ENCODE measurements at regions not wholly inside any gene's neighbourhood (a gene's known extent, or its start where the extent isn't known, plus 50 kb on each side); places are given as distances from the start of the nearest gene placed in this dataset.

DNA sequence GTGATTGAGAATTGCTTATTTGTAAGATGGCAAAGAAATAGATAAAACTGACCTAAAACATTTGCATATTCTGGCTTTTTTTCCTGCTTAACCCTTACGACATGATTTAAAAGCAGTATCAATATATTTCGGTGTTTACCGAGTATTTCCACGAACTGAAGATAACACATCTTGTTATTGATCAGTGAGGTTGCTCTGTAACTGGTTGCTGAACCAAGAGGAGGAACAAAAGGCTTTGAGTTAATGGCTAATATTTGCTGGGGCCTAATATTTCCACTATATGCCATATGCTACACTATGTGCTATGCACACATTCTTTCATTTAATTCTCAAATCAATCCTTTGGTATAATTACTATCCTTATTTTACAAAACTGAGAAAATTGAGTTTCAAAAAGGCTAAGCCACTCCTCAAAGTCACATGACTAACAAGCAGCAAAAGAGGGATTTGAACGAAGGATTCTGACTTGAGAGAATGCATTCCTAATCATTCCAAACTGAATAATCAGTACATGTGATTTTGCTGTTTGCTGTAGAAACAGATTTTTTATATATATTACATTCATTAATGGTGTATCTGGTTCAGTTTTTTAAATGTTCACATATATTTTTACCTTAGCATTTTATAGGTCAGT is 346.0 kb downstream of the USP25 start:
- intact Hi-C loops (cut with DNase I, micrococcal nuclease): no loop called here
- Mint-ChIP-seq H3K27me3 (no peaks in the 10 kb centered on the region), H3K4me1 (no peaks in the 10 kb centered on the region), H3K27ac (no peak overlapping the region), H3K9me3 (ENCODE audit: low read depth) (no peaks in the 10 kb centered on the region), H3K4me3 (no peak overlapping the region), H3K36me3 (ENCODE audit: low read depth) (no peaks in the 10 kb centered on the region)
- no peak for ATAC-seq
- DNase-seq: no peak
- POLR2A ChIA-PET: no interaction called here
- CTCF ChIA-PET: no interaction called here

DNA sequence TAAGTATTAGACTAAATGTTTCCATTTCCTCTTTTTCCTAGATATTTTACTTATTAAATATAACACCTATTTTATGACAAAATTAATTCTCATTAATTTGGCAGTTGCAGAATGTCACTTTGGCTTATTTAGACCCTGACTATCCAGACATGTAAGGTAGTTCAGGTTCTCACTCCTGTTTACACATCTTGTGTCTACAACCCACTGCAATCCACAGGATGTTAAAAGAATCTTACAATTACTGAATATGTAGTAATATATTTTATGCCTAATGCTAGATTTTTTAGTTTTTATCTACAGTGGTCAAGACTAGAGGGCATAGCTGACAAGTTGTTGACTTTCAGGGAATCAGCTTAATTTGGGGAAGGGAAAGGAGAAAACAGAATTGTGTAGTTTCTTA is 346.7 kb downstream of the USP25 start:
- Mint-ChIP-seq H3K9me3 (ENCODE audit: low read depth) (no peaks in the 10 kb centered on the region), H3K4me1 (no peaks in the 10 kb centered on the region), H3K4me3 (no peak overlapping the region), H3K27ac (no peak overlapping the region), H3K36me3 (ENCODE audit: low read depth) (no peaks in the 10 kb centered on the region), H3K27me3 (no peaks in the 10 kb centered on the region)
- DNase-seq (no peak), ATAC-seq (no peak)
- intact Hi-C loops (cut with DNase I, micrococcal nuclease): no loop called here
- ChIA-PET CTCF (no interaction called here), POLR2A (no interaction called here)

DNA sequence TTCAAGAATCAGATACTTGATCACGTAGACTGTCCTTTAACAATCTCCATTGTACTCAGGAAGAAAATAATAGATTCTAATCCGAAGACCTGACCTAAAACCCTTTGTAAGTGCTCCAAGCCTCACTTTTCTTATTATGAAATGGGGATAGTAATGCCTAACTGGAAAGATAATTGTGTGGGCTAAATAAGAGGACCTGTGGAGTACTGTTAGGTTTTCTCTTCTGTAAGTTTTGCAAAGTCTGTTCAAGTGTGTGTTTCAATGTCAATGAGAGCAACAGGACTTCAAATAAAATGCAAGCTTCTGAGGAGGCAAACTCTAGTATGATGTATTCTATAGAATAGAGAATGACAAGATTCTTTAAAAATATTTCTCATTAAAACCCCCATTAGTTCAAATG is 348.6 kb downstream of the USP25 start:
- intact Hi-C loops (cut with DNase I, micrococcal nuclease): no loop called here
- no peaks in the 10 kb centered on the region for H3K4me1 Mint-ChIP-seq
- ChIA-PET CTCF (no interaction called here), POLR2A (no interaction called here)
- no peaks in the 10 kb centered on the region for H3K9me3 Mint-ChIP-seq (ENCODE audit: low read depth)
- no peaks in the 10 kb centered on the region for H3K36me3 Mint-ChIP-seq (ENCODE audit: low read depth)
- H3K4me3 Mint-ChIP-seq: no peak overlapping the region
- H3K27me3 Mint-ChIP-seq: no peaks in the 10 kb centered on the region
- DNase-seq (no peak), ATAC-seq (no peak)
- no peak overlapping the region for H3K27ac Mint-ChIP-seq

DNA sequence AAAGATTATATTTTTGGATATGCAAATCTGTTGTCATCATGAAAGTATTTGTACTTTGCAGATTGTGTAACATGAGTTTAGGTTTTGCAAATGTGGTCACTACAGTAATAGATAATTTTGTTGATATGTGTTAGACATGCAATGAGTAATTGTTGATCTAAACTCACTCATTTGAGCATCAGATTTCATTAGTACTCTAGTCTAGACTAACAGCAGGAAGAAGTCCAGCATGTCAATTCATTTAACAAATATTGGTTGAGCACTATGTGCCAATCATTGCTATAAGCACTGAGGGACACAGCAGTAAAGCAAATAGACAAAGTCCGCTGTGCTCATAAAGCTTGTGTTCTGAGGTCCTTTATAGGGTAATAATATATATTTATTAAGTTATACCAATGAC is 350.0 kb downstream of the USP25 start:
- no peaks in the 10 kb centered on the region for H3K36me3 Mint-ChIP-seq (ENCODE audit: low read depth)
- no peaks in the 10 kb centered on the region for H3K9me3 Mint-ChIP-seq (ENCODE audit: low read depth)
- H3K27ac Mint-ChIP-seq: no peak overlapping the region
- DNase-seq (no peak), ATAC-seq (no peak)
- H3K4me3 Mint-ChIP-seq: no peak overlapping the region
- POLR2A ChIA-PET: no interaction called here
- no peaks in the 10 kb centered on the region for H3K4me1 Mint-ChIP-seq
- no peaks in the 10 kb centered on the region for H3K27me3 Mint-ChIP-seq
- intact Hi-C loops (cut with DNase I, micrococcal nuclease): no loop called here
- CTCF ChIA-PET: interaction anchor here (1.0 kb wide), 1 partner anchor 251 kb away, joined by 4 read pairs; no protein-coding TSS in a partner anchor

DNA sequence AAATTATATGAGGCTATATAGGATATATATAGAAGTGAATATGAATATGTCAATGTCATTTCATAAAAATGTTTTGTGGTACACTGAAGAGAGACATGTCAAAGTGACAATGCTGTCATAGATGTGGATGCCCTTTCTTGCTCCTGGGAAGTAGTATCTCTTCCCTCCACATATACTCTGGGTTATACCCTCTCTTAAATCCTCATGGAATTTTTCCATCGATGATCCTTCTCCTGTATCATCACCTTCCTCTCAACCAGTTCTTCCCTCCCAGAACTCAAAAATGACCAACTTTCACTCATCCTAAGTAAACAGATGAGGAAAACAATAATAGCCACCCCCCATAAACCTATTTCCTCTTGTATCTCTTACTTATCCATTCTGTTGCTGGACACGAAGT is 351.5 kb downstream of the USP25 start:
- H3K27ac Mint-ChIP-seq: no peak overlapping the region
- intact Hi-C loops (cut with DNase I, micrococcal nuclease): no loop called here
- no peak for ATAC-seq
- H3K27me3 Mint-ChIP-seq: no peaks in the 10 kb centered on the region
- no peaks in the 10 kb centered on the region for H3K36me3 Mint-ChIP-seq (ENCODE audit: low read depth)
- H3K4me1 Mint-ChIP-seq: no peaks in the 10 kb centered on the region
- no peak overlapping the region for H3K4me3 Mint-ChIP-seq
- ChIA-PET POLR2A (no interaction called here), CTCF (interaction anchor here (0.5 to 3.3 kb wide), 7 partner anchors 10 to 256 kb away, joined by 3 to 17 read pairs (median 5); no protein-coding TSS in a partner anchor)
- no peak for DNase-seq
- H3K9me3 Mint-ChIP-seq (ENCODE audit: low read depth): no peaks in the 10 kb centered on the region

DNA sequence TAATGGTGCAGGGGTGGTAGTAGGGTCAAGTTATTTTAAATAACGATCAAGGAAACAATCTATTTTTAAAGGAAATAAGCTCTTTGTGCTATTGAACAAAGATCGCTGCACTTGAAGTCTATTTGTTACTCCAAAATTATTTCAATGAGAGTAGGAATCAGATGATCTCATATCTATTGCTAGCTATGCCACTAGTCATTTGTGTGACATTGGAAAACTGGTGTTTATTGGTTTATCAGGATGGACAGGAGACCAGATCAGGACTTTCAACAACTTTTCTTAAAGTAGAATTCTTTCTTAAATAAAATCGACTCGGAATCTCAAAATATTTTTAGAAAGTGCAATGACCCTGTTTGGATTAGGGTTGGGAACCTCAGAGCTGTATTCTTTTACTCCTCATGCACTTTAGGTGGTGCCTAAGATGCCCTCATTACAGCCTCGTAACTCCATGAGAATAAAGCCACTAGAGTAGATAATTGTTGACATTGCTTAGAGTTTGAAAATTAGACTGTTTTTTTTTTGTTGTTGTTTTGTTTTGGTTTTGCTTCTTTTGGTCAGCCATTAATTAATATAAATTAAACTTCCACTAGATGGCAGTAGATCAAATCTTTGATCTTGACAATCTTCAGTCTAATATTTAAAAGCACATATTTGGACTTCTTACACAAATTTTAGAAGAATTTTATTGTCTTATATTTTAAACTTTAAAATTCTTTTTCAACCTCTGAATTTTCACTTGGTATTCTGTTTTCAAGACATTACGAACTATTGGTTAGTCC is 352.4 kb downstream of the USP25 start:
- POLR2A ChIA-PET: no interaction called here
- no peaks in the 10 kb centered on the region for H3K36me3 Mint-ChIP-seq (ENCODE audit: low read depth)
- no peaks in the 10 kb centered on the region for H3K4me1 Mint-ChIP-seq
- DNase-seq: no peak
- no peak overlapping the region for H3K4me3 Mint-ChIP-seq
- H3K9me3 Mint-ChIP-seq (ENCODE audit: low read depth): no peaks in the 10 kb centered on the region
- intact Hi-C loops (cut with DNase I, micrococcal nuclease): loop anchor here (1.0 kb wide), 1 partner anchor 248 kb away; no protein-coding TSS in a partner anchor
- no peaks in the 10 kb centered on the region for H3K27me3 Mint-ChIP-seq
- no peak for ATAC-seq
- no peak overlapping the region for H3K27ac Mint-ChIP-seq
- CTCF ChIA-PET: interaction anchor here (0.7 to 3.3 kb wide), 6 partner anchors 9 to 255 kb away, joined by 3 to 17 read pairs (median 5); no protein-coding TSS in a partner anchor

DNA sequence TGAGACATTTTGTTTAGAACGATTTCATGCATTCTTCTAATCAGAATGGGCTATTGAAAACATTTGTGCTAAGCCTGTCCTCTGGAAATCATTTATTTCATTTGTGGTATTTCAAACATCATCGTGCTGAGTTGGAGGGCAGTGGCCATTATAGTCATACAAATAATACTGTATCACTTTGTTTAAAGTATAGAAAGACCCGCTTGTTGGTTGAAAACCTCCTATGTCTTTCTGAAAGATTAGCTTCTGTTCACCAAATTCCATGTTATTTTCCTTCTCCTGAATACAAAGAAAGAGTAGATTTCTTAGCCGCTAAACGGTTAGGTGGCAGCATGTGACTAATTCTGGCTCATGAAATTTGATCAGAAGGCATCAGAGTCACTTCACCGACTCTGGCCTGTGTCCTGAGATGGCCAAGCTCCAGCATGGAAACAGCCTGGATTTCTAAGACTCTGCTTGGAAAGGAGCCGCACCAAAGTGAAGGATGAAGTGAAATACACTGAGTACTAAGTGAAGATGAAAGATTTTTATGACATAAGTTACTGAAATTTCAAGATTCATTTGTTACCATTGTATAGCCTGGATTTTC is 355.1 kb downstream of the USP25 start:
- Mint-ChIP-seq H3K4me1 (no peaks in the 10 kb centered on the region), H3K27me3 (no peaks in the 10 kb centered on the region), H3K4me3 (no peak overlapping the region), H3K9me3 (ENCODE audit: low read depth) (no peaks in the 10 kb centered on the region), H3K27ac (no peak overlapping the region), H3K36me3 (ENCODE audit: low read depth) (no peaks in the 10 kb centered on the region)
- ChIA-PET POLR2A (no interaction called here), CTCF (interaction anchor here (0.9 to 1.0 kb wide), 2 partner anchors 10 to 247 kb away, joined by 3 to 4 read pairs; no protein-coding TSS in a partner anchor)
- ATAC-seq: no peak
- intact Hi-C loops (cut with DNase I, micrococcal nuclease): no loop called here
- DNase-seq: no peak

DNA sequence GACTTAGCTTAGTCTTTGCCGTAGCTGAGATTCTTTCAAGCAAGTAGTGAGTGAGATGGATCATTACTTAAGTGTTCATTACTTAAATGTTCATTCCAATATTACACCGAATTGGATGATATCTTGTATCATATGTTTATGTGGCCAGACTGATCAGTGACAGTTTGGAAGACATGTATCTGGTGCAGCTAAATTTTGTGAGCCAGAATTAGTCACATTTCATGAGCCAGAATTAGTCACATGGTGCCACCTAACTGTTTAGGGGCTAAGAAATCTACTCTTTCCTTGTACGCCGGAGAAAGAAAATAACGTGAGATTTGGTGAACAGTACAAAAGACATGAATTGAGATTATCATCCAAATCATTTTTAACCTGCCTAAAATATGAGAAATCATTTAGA is 355.6 kb downstream of the USP25 start:
- ChIA-PET CTCF (interaction anchor here (0.9 to 1.0 kb wide), 2 partner anchors 9 to 246 kb away, joined by 3 to 4 read pairs; no protein-coding TSS in a partner anchor), POLR2A (no interaction called here)
- no peaks in the 10 kb centered on the region for H3K27me3 Mint-ChIP-seq
- no peaks in the 10 kb centered on the region for H3K36me3 Mint-ChIP-seq (ENCODE audit: low read depth)
- no peaks in the 10 kb centered on the region for H3K4me1 Mint-ChIP-seq
- no peak overlapping the region for H3K4me3 Mint-ChIP-seq
- intact Hi-C loops (cut with DNase I, micrococcal nuclease): no loop called here
- H3K27ac Mint-ChIP-seq: no peak overlapping the region
- ATAC-seq (no peak), DNase-seq (no peak)
- H3K9me3 Mint-ChIP-seq (ENCODE audit: low read depth): no peaks in the 10 kb centered on the region

DNA sequence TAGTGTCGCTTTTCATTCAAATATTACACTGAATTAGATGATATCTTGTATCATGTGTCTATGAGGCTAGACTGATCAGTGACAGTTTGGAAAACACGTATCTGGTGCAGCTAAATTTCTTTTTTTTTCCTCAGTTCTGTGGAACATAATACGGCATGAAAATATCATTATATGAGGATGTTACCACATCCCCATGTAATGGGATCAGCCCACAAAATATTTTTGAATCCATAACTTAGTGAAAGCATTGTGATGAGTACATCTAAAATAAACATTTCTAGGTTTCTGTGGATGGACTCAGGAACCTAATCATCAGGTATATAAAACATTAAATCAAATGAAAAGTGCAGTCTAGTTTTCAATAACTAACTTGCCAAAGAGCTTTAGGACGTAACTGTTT is 356.3 kb downstream of the USP25 start:
- ATAC-seq: no peak
- no peak for DNase-seq
- no peaks in the 10 kb centered on the region for H3K9me3 Mint-ChIP-seq (ENCODE audit: low read depth)
- H3K4me3 Mint-ChIP-seq: no peak overlapping the region
- H3K27me3 Mint-ChIP-seq: no peaks in the 10 kb centered on the region
- intact Hi-C loops (cut with DNase I, micrococcal nuclease): no loop called here
- CTCF ChIA-PET: interaction anchor here (0.6 kb wide), 1 partner anchor 54 kb away, joined by 4 read pairs; no protein-coding TSS in a partner anchor
- no peaks in the 10 kb centered on the region for H3K4me1 Mint-ChIP-seq
- POLR2A ChIA-PET: no interaction called here
- H3K27ac Mint-ChIP-seq: no peak overlapping the region
- no peaks in the 10 kb centered on the region for H3K36me3 Mint-ChIP-seq (ENCODE audit: low read depth)

DNA sequence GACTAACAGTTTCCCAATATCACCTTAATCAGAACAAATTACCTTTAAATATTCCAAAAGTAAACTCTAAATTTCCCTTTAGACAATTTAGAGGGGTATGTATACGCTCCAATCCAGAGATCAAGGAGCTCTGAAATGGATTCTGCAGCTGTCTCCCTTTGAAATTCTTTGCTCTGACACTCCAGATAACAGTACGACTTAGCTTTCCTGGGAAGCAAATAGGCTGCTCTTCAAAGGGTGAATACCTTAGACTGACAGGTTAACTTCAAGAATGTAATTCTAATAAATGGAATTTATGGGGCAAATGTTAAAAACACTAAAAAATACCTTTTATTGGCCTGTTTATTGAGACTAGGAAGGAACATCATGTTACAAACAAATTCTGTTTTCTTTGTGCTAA is 357.2 kb downstream of the USP25 start:
- H3K9me3 Mint-ChIP-seq (ENCODE audit: low read depth): no peaks in the 10 kb centered on the region
- H3K27ac Mint-ChIP-seq: no peak overlapping the region
- ChIA-PET POLR2A (no interaction called here), CTCF (no interaction called here)
- H3K4me3 Mint-ChIP-seq: no peak overlapping the region
- intact Hi-C loops (cut with DNase I, micrococcal nuclease): no loop called here
- no peaks in the 10 kb centered on the region for H3K36me3 Mint-ChIP-seq (ENCODE audit: low read depth)
- DNase-seq (no peak), ATAC-seq (no peak)
- no peaks in the 10 kb centered on the region for H3K4me1 Mint-ChIP-seq
- H3K27me3 Mint-ChIP-seq: no peaks in the 10 kb centered on the region

DNA sequence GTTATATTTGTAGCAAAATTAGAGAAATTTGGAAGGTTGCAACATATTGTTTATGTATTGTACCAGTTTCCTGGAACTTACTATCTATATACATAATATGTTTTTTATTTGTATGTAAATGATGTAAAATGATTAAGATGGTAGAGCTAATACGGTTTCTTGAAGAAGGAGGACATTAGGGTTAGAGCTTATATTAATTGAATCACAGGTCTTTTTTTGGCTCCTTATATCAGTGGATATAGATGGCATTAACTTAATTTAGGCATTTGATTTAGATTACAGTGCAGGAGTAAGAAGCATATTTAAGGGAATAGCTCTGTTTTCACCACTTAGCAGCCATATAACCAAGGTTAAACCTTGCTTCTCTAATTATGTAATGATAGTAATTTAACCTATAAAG is 357.7 kb downstream of the USP25 start:
- Mint-ChIP-seq H3K27me3 (no peaks in the 10 kb centered on the region), H3K9me3 (ENCODE audit: low read depth) (no peaks in the 10 kb centered on the region), H3K27ac (no peak overlapping the region), H3K36me3 (ENCODE audit: low read depth) (no peaks in the 10 kb centered on the region), H3K4me1 (no peaks in the 10 kb centered on the region), H3K4me3 (no peak overlapping the region)
- ATAC-seq: no peak
- ChIA-PET CTCF (interaction anchor here (1.2 kb wide), 1 partner anchor 242 kb away, joined by 3 read pairs; no protein-coding TSS in a partner anchor), POLR2A (no interaction called here)
- intact Hi-C loops (cut with DNase I, micrococcal nuclease): no loop called here
- no peak for DNase-seq

DNA sequence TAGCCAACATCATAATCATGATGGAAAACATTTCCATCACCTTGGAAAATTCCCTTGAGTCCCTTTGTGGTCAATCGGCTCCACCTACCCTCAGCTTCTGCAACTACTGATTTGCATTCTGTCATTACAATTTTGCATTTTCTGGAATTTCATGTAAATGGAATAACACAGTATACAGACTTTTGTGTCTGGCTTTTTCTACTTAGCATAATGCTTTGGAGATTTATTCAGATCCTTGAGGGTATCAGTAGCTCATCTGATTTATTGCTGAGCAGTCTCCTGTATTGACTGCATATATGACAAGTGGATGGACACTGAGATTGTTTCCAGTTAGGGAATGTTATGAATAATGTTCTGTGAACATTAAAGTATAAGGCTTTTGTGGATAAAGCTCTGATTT is 358.3 kb downstream of the USP25 start:
- ChIA-PET POLR2A (no interaction called here), CTCF (interaction anchor here (1.2 kb wide), 1 partner anchor 242 kb away, joined by 3 read pairs; no protein-coding TSS in a partner anchor)
- Mint-ChIP-seq H3K4me1 (no peaks in the 10 kb centered on the region), H3K36me3 (ENCODE audit: low read depth) (no peaks in the 10 kb centered on the region), H3K4me3 (no peak overlapping the region), H3K27ac (no peak overlapping the region), H3K9me3 (ENCODE audit: low read depth) (no peaks in the 10 kb centered on the region), H3K27me3 (no peaks in the 10 kb centered on the region)
- intact Hi-C loops (cut with DNase I, micrococcal nuclease): no loop called here
- DNase-seq: no peak
- ATAC-seq: no peak
